Endothelial cell of umbilical vein (primary cell): ENCODE measurements at regions not wholly inside any gene's neighbourhood (a gene's known extent, or its start where the extent isn't known, plus 50 kb on each side); places are given as distances from the start of the nearest gene placed in this dataset.

Source experiments
- BruUV-seq: library from RNA; stranded (reverse); fragments of 400-500 nt; replicated peaks from 2 replicates; lab custom pipeline; 2021; lab: Mats Ljungman, UMichigan
- CTCF ChIA-PET: fragments of 300-600, 350-600 bp; sonication (Branson Sonifier 250); formaldehyde crosslinking; loops from one replicate; lab custom pipeline; 2021; ENCODE audit warnings: antibody characterized with exemption, inconsistent platforms; lab: Charles Lee
- POLR2A ChIA-PET: fragments of 300-600, 350-600 bp; sonication (Branson Sonifier 250); formaldehyde crosslinking; loops from one replicate; lab custom pipeline; 2021; ENCODE audit warnings: antibody characterized with exemption, inconsistent platforms; lab: Charles Lee
- DNase-seq: peaks from one replicate; pipeline ENCODE4 v3.0.0-alpha.2; 2011; ENCODE audit warnings: low read depth, low spot score
- FAIRE-seq: peaks from 2 replicates; lab custom pipeline; 2011; peaks lifted over from hg19 to GRCh38; lab: Jason Lieb, UNC
- H2AFZ ChIP-seq: 2 replicates; pipeline ENCODE4 v1.6.0; 2012; ENCODE audit warnings: low read depth, low read length, control low read depth, inconsistent platforms
- H3K27ac ChIP-seq: 2 replicates; pipeline ENCODE4 v1.5.1; 2011; ENCODE audit warnings: low read depth, mild to moderate bottlenecking, control low read depth, low read length, moderate library complexity; ENCODE audit not compliant: insufficient read depth
- H3K27me3 ChIP-seq, 2 experiments: 2 replicates each; pipeline versions ENCODE4 v1.6.0 to v1.6.1; 2011; ENCODE audit warnings: low read length in 2 of 2, mixed read lengths in 1 of 2; ENCODE audit not compliant: control insufficient read depth in 2 of 2, insufficient read depth in 2 of 2
- H3K36me3 ChIP-seq, 2 experiments: 2 replicates in 1 of 2; 3 replicates in 1 of 2; pipeline ENCODE4 v1.5.1; 2011; ENCODE audit warnings: low read length in 2 of 2, mild to moderate bottlenecking in 1 of 2, moderate library complexity in 1 of 2; ENCODE audit not compliant: control insufficient read depth in 2 of 2, insufficient read depth in 2 of 2; ENCODE audit errors: extremely low read depth in 1 of 2
- H3K4me1 ChIP-seq: 3 replicates; pipeline ENCODE4 v1.5.1; 2011; ENCODE audit warnings: mild to moderate bottlenecking, low read length; ENCODE audit not compliant: control insufficient read depth, insufficient read depth; ENCODE audit errors: extremely low read depth
- H3K4me2 ChIP-seq: 2 replicates; pipeline ENCODE4 v1.6.1; 2011; ENCODE audit warnings: low read length, control low read depth, mixed read lengths; ENCODE audit not compliant: insufficient read depth
- H3K4me3 ChIP-seq, 3 experiments: fragments of 200-600 bp in 1 of 3; sonication (generic), shearing (Covaris generic) in 1 of 3; replicated peaks in 1 of 3; 2 replicates each; pipeline ENCODE4 v1.5.1; 2011 to 2016; ENCODE audit warnings: control low read depth in 3 of 3, low read length in 3 of 3, mild to moderate bottlenecking in 2 of 3, inconsistent platforms in 1 of 3, low read depth in 1 of 3, moderate library complexity in 1 of 3; ENCODE audit not compliant: insufficient read depth in 1 of 3
- H3K79me2 ChIP-seq: 2 replicates; pipeline ENCODE4 v1.6.0; 2012; ENCODE audit warnings: low read length, inconsistent platforms; ENCODE audit not compliant: control insufficient read depth, insufficient read depth
- H3K9ac ChIP-seq: replicated peaks from 2 replicates; pipeline ENCODE3; 2011; ENCODE audit warnings: low read length, control low read depth; ENCODE audit not compliant: insufficient read depth; ENCODE audit errors: extremely low read depth
- H3K9me1 ChIP-seq: replicated peaks from 3 replicates; pipeline ENCODE4 v1.6.0; 2011; ENCODE audit warnings: mild to moderate bottlenecking, low read length; ENCODE audit not compliant: control insufficient read depth, insufficient read depth; ENCODE audit errors: extremely low read depth
- H3K9me3 ChIP-seq: replicated peaks from 2 replicates; pipeline ENCODE4 v1.5.1; 2012; ENCODE audit warnings: low read length, inconsistent platforms; ENCODE audit not compliant: control insufficient read depth, insufficient read depth
- H4K20me1 ChIP-seq: replicated peaks from 2 replicates; pipeline ENCODE3; 2011; ENCODE audit warnings: mild to moderate bottlenecking, low read length; ENCODE audit not compliant: control insufficient read depth, insufficient read depth; ENCODE audit errors: extremely low read depth
- EZH2 ChIP-seq: IDR thresholded peaks from 2 replicates; pipeline ENCODE4 v1.6.1; 2012; ENCODE audit warnings: borderline replicate concordance, low read depth, mild to moderate bottlenecking, moderate library complexity, low read length, inconsistent platforms; ENCODE audit not compliant: severe bottlenecking
- FOS ChIP-seq: IDR thresholded peaks from 2 replicates; pipeline ENCODE4 v1.6.1; 2011; ENCODE audit warnings: mild to moderate bottlenecking, low read length, moderate library complexity, borderline replicate concordance; ENCODE audit not compliant: insufficient read depth
- GATA2 ChIP-seq: IDR thresholded peaks from 2 replicates; pipeline ENCODE4 v1.7.0; 2011; ENCODE audit warnings: low read depth, mild to moderate bottlenecking, moderate library complexity, mixed read lengths, low read length; ENCODE audit not compliant: insufficient read length, insufficient read depth
- JUN ChIP-seq: IDR thresholded peaks from 2 replicates; pipeline ENCODE4 v1.6.1; 2011; ENCODE audit warnings: borderline replicate concordance, low read depth; ENCODE audit not compliant: insufficient read length, insufficient read depth
- MYC ChIP-seq: IDR thresholded peaks from one replicate; pipeline ENCODE4 v1.6.1; 2011; ENCODE audit warnings: mild to moderate bottlenecking, low read depth, low read length
- POLR2A ChIP-seq: IDR thresholded peaks from 2 replicates; pipeline ENCODE4 v1.6.1; 2012; ENCODE audit warnings: low read depth, mild to moderate bottlenecking, control low read depth, low read length
- POLR2AphosphoS5 ChIP-seq: IDR thresholded peaks from 2 replicates; pipeline ENCODE4 v1.6.1; 2012; ENCODE audit warnings: low read depth, mild to moderate bottlenecking, control low read depth, low read length, moderate library complexity; ENCODE audit not compliant: insufficient read depth
- dilution Hi-C: fragments of 300-500 bp; cut with MboI; formaldehyde crosslinking; loops from one replicate; pipeline ENCODE4 v1.15.0; 2019; ENCODE audit warnings: low sequenced_read_pairs; ENCODE audit not compliant: extremely low pct_ligation_motif_present
- intact Hi-C: fragments of 100-400 bp; cut with micrococcal nuclease; formaldehyde crosslinking; loops from one replicate; pipeline ENCODE4 v1.10.0; 2022
- TF ChIP-seq, protein P1 (sequence below): IDR thresholded peaks from 2 replicates; pipeline ENCODE4 v1.6.1; 2011; ENCODE audit not compliant: insufficient read depth, insufficient read length
- TF ChIP-seq, protein P2 (sequence below), 2 donors: IDR thresholded peaks; 1 replicate in 1 of 2; 2 replicates in 1 of 2; pipeline ENCODE4 v1.5.1; 2011; ENCODE audit warnings: low read length in 2 of 2, mild to moderate bottlenecking in 2 of 2, moderate library complexity in 2 of 2, control low read depth in 1 of 2, inconsistent platforms in 1 of 2, low read depth in 1 of 2; ENCODE audit not compliant: insufficient read depth in 1 of 2; ENCODE audit errors: extremely low read depth in 1 of 2

DNA sequence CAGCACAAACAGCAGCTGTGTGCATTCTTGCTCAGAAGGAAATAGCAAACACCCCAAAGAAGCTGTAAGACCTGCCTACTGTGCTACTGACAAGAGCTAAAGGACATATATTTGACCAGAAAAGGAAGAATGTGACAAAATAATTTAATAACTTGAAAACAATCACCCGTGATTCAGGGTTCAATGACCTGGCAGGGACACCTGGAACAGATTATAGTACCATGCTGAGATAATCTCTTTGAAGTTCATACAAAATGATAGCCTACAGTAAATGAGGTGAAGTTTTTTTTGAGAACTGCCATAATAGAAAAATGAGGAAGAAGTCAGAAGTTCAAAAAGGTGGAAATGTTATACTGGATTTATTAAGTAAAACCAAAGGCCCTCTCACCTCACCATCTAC lies 324.8 kb upstream of the GULP1 start:
- H3K4me2 ChIP-seq, result no peak overlapping the region
- CTCF ChIA-PET, result no interaction called here
- H3K79me2 ChIP-seq, result no peaks in the 10 kb centered on the region
- H3K4me3 ChIP-seq, result no peak overlapping the region
- intact Hi-C loops (no loop called here), dilution Hi-C loops (no loop called here)
- FAIRE-seq, result no peak
- no peak for DNase-seq
- POLR2A ChIA-PET, result no interaction called here
- no TSS peak for BruUV-seq
- H3K27ac ChIP-seq, result no peak overlapping the region
- TF ChIP-seq JUN (no peak), POLR2AphosphoS5 (no peak), FOS (no peak), MYC (no peak), GATA2 (no peak), POLR2A (no peak), EZH2 (no peak)
- TF ChIP-seq, protein P1, sequence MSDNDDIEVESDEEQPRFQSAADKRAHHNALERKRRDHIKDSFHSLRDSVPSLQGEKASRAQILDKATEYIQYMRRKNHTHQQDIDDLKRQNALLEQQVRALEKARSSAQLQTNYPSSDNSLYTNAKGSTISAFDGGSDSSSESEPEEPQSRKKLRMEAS, result no peak
- TF ChIP-seq, protein P2, sequence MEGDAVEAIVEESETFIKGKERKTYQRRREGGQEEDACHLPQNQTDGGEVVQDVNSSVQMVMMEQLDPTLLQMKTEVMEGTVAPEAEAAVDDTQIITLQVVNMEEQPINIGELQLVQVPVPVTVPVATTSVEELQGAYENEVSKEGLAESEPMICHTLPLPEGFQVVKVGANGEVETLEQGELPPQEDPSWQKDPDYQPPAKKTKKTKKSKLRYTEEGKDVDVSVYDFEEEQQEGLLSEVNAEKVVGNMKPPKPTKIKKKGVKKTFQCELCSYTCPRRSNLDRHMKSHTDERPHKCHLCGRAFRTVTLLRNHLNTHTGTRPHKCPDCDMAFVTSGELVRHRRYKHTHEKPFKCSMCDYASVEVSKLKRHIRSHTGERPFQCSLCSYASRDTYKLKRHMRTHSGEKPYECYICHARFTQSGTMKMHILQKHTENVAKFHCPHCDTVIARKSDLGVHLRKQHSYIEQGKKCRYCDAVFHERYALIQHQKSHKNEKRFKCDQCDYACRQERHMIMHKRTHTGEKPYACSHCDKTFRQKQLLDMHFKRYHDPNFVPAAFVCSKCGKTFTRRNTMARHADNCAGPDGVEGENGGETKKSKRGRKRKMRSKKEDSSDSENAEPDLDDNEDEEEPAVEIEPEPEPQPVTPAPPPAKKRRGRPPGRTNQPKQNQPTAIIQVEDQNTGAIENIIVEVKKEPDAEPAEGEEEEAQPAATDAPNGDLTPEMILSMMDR (IDR thresholded peaks at IDR 0.05; ENCODE audit: extremely low read depth in 1 of 2, insufficient read depth in 1 of 2, low read depth in 1 of 2, low read length in 2 of 2), result no peak
- H3K9ac ChIP-seq, result no peak overlapping the region
- no peaks in the 10 kb centered on the region for H3K36me3 ChIP-seq
- peaks cover 3% of the 10 kb centered on the region for H3K4me1 ChIP-seq
- no peaks in the 10 kb centered on the region for H3K9me3 ChIP-seq
- H4K20me1 ChIP-seq, result no peaks in the 10 kb centered on the region
- no peak overlapping the region for H2AFZ ChIP-seq
- H3K27me3 ChIP-seq, result no peaks in the 10 kb centered on the region
- H3K9me1 ChIP-seq, result no peaks in the 10 kb centered on the region
